GM18868 (cell line): ENCODE measurements at regions not wholly inside any gene's neighbourhood (a gene's known extent, or its start where the extent isn't known, plus 50 kb on each side); places are given as distances from the start of the nearest gene placed in this dataset.
"Not testable (repeated sequence)": the region's sequence is repeated elsewhere in the genome, so short reads cannot be mapped to it uniquely, and the experiment has no call there.

Source experiments
- ATAC-seq: cut with Tn5 transposase; IDR thresholded peaks from one replicate; pipeline ENCODE4 v1.9.1; 2021; ENCODE audit warnings: mild to moderate bottlenecking, moderate library complexity; ENCODE audit not compliant: unreplicated experiment

DNA sequence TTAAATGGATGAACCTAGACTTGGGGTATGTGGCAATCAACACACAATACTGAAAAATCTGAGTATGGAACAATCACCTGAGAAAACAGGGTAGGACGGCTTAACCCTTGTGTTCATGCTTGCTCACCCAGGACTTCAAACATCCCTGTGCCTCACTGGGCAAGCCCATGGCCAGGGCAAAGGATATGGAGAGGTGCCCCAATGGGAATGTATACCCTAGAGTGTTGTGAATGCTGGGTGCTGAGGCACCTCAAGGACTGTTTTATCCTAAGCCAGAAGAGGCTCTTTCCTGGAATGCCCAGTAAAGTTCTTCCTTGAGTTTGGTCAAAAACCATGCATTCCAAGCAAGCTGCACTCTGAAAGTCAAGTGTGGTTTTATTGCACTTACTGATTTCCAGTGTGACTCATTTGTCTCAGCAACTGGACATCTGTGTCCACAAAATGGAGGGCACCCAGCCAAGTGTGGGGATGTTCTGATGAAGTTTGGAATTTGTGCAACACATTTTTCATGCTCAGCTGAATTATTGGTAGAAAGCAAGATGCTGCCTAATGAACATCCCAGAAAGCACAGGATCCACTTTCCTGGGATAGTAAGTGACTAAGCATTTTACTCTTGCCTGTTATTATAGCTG lies 531.3 kb downstream of the RFC3 start:
- ATAC-seq, result no peak

- ATAC-seq, result no peak
Observed at GRCh38 chr13:34350671-34351070, 532.7 kb downstream of the RFC3 start.

DNA sequence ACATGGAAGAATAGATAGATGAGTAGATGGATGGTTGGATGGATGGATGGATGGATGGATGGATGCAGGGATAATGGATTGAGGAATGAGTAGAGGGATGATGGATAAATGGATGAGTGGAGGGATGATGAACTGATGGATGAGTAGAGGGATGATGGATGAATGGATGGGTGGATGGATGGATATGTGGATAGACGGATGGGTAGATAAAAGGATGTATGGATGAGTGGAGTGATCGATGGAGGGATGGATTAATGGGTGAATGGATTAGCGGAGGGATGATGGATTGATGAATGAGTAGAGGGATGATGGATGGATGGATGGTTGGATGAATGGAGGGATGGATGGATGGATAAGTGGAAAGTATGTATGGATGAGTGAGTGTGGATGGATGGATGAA lies 533.2 kb downstream of the RFC3 start:
- no peak for ATAC-seq

DNA sequence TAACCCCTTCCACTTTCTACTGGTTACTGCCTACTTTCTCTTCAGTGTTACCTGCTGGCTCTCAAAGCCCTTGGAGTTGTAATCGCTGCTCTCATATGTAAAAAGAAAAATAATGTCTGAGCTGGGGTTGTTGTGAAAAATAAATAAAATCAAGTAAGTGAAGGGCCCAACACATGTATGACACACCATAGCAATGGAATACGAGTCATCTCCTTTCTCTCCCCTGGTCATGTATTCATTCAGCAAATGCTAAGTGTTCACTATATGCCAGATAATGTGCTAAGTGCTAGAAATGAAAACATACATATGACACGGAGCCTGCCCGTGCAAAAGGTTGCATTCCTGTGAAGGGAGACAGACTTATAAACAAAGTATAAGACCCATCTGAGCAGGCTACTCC lies 535.0 kb downstream of the RFC3 start:
- ATAC-seq, result no peak

GRCh38 chr13:34356686-34357434 lies 538.9 kb downstream of the RFC3 start:
- ATAC-seq, result no peak

- no peak for ATAC-seq
Observed at GRCh38 chr13:34357435-34358232, 539.7 kb downstream of the RFC3 start.

DNA sequence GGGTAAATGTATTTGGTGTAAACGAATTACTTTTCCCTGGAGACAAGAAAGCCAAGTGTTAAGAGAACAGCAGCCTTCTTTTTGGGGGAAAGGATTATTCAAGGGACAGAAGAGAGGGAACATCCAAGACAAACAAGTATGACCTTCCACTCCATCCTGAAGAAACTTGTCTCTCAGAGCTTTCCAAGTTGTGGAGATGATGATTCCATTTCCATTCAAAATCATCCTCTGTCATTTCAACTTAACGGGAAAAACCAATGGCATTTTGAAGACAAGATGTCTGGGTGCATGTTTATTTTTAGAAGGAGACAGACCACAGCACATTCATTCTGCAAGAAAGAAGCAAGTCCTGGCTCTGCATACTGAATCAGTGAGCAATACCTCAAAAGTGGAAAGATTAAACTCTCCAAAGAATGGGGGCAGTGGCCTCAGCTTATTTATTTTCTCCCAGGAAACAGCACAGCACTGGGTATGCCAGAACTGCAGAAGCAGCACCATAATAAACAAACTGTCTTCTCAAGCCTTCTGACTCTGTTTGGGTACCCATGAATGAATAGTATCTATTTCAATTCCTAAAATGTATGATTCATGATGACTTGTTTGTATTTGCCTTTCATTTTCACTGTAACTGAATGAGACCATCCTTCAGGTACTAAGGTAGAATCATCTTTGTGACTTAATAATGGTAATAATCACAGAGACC lies 541.0 kb downstream of the RFC3 start:
- ATAC-seq, result no peak

DNA sequence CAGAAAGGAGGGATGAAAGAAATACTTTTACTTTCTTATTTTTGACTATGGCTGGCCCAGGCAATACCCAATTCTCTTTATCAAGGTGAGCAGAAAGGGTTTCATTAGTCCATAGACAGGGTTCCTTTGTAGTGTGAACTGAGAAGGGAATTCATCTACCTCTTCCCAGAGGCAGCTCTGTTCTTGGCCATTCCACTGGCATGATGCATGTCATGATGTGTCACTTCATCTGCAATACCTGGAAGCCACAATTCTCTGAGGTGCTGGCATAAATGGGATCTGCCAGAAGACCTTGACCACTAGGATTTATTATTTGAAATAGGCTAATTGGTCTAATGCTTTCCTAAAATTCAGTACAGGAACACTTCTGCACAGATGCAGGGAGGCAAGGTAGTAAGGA lies 542.8 kb downstream of the RFC3 start:
- no peak for ATAC-seq

DNA sequence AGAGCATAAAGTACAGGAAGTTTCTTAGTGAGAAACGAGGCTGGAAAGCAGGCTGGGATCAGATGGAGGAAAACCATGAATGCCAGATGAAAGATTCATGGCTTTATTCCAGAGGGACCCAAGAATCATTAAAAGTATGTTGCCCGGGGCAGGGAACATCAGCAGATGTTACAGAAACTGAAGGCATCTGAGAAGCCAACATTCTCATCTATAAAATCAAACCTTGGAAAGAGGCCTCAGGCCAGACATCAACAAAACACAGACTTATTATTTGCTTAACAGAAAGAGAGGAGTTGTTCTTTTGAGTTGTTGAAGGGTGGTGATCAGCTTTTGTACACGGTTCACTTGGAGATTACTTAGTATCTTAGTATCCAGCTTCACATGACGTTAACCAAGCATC lies 543.6 kb downstream of the RFC3 start:
- ATAC-seq, result no peak

- no peak for ATAC-seq
Observed at GRCh38 chr13:34363266-34363665, 545.3 kb downstream of the RFC3 start.

GRCh38 chr13:34364633-34365032 lies 546.7 kb downstream of the RFC3 start:
- ATAC-seq, result no peak

DNA sequence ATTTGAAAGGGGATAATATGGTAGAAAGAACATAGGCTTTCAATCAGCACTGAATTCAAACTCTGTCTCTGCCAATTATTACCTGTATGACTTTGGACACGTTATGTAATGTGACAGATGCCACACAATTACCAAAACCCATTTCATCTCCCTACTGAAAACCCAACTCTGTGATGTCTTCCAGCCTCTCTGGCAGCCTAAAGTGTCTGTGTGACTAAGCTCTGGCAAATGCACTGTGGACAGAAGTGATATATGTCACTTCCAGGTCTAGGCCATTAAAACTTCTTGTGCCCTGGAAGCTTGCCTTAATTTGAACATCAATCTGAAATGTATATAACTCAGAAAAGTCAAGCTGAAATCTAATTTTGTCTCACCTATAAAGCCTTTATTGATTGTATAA lies 552.0 kb downstream of the RFC3 start:
- no peak for ATAC-seq

DNA sequence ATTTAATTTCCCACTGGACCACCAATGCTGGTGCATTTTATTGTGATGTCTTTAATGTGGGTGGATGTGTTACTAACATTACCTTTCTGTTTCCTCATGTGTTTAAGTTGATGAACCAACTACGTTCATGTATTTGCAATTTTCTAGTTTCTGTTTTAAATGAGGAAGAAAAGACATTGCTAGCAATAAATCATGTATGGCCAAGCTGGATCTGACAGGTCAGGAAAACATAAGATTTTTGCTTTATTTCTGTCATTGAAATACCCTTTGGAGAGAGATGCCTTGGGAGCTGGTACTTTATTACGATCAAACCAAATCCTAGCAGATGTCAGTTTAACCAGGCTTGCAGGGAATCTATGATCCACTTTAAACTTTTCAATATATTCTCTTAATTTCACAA lies 553.2 kb downstream of the RFC3 start:
- no peak for ATAC-seq

GRCh38 chr13:34371645-34372395 lies 553.9 kb downstream of the RFC3 start:
- ATAC-seq, result no peak

GRCh38 chr13:34372581-34372980 lies 554.6 kb downstream of the RFC3 start:
- no peak for ATAC-seq

GRCh38 chr13:34376483-34376882 lies 558.5 kb downstream of the RFC3 start:
- no peak for ATAC-seq

GRCh38 chr13:34381228-34381627 lies 560.8 kb upstream of the NBEA start:
- no peak for ATAC-seq

DNA sequence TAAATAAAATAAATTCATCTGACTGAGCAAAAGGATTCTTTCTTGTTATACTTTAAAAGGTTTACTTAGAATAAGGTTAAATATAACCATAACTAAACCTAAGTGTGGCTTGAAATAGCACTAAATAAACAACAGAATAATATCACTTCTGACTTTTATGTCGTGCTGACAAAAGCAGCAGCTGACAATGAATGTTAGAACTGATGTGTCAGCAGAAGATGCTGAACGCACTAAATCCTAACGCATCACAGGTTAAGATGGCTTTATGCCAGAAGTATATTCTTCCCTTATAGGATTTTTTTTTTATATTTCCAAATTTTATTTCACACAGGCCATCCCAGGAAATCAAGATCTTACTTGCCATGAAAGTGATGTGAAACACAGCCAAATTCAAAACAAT lies 558.3 kb upstream of the NBEA start:
- ATAC-seq, result no peak

DNA sequence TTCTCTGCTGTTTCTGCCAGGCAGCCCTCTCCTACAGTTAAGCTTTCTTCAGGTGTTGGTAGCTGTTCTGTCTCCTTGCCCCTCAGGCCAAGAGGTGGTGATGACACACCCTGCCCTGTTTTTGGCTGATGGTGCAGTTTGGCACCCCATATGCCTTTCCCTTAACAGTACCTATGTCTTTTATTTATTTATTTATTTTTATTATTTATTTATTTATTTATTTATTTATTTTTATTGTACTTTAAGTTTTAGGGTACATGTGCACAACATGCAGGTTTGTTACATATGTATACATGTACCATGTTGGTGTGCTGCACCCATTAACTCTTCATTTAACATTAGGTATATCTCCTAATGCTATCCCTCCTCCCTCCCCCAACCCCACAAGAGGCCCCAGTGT lies 555.8 kb upstream of the NBEA start:
- ATAC-seq, result not testable (repeated sequence)

DNA sequence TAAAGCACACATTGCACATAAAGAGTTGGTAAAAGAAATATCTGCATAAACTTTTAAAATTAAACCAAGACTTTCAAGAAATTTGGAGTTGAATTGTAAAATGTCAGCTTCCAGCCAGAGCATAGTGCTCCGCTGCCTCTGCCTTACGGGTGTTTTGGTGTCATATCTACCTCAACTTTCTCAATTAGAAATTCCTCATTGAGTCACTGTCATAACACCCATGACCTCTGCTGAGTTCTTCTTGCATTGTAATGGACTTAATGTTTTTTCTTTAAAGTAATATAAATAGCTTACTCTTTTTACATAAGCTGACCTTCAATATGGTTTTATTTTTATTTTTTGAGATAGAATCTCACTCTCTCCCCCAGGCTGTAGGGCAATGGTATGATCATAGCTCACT lies 551.0 kb upstream of the NBEA start:
- ATAC-seq, result no peak

- no peak for ATAC-seq
Observed at GRCh38 chr13:34401696-34402095, 540.4 kb upstream of the NBEA start.
